Lower lobe of right lung (tissue), 2 donors: ENCODE measurements at regions not wholly inside any gene's neighbourhood (a gene's known extent, or its start where the extent isn't known, plus 50 kb on each side); places are given as distances from the start of the nearest gene placed in this dataset.

Experiments
- ATAC-seq, 2 donors: fragments of 200-7000 bp; cut with Tn5 transposase; one replicate each; pipeline ENCODE4 v1.9.1; 2020 to 2022; ENCODE audit warnings: mild to moderate bottlenecking in 2 of 2, moderate library complexity in 2 of 2
- DNase-seq: peaks from one replicate; pipeline ENCODE4 v3.0.0-alpha.2; 2020
- H3K27ac ChIP-seq: fragments of 200-600 bp; one replicate; pipeline ENCODE4 v1.8.0; 2022
- H3K27me3 ChIP-seq: fragments of 200-600 bp; one replicate; pipeline ENCODE4 v1.8.0; 2022; ENCODE audit warnings: low read depth
- H3K36me3 ChIP-seq: fragments of 200-600 bp; one replicate; pipeline ENCODE4 v1.8.0; 2022; ENCODE audit warnings: mild to moderate bottlenecking
- H3K4me1 ChIP-seq: fragments of 200-600 bp; one replicate; pipeline ENCODE4 v1.8.0; 2022
- H3K4me3 ChIP-seq: fragments of 200-600 bp; one replicate; pipeline ENCODE4 v1.8.0; 2022; ENCODE audit warnings: mild to moderate bottlenecking
- H3K9me3 ChIP-seq: fragments of 200-600 bp; one replicate; pipeline ENCODE4 v1.8.0; 2022
- intact Hi-C: fragments of 100-400 bp; cut with DNase I; formaldehyde crosslinking; loops from one replicate; pipeline ENCODE4 v1.11.0; 2022
- TF ChIP-seq, protein P1 (sequence below): fragments of 200-600 bp; IDR thresholded peaks from one replicate; pipeline ENCODE4 v1.8.0; 2022; ENCODE audit warnings: antibody characterized with exemption, mild to moderate bottlenecking
- donor health status: DM: no; HTN: yes; CAD: no; lungs with severe emphysema.

DNA sequence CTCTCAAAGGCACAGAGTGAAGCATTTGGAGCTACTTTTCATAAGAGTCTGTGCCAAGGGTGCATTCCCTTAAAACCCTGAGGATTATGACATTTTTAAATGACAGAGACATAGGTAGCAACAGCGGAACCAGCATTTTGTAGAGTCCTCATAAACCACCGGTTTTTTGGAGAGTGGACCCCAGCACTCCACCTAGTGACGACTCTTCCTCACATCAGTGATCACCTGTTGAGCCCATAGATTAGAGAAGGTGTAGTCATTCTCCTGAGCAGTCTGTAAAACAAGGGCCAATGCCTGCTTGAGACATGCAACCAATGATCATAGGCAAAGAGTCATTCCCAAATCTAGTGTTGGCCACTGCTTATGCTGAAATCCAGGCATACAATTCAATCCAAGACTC lies 399.1 kb downstream of the GXYLT1 start:
- TF ChIP-seq, protein P1, sequence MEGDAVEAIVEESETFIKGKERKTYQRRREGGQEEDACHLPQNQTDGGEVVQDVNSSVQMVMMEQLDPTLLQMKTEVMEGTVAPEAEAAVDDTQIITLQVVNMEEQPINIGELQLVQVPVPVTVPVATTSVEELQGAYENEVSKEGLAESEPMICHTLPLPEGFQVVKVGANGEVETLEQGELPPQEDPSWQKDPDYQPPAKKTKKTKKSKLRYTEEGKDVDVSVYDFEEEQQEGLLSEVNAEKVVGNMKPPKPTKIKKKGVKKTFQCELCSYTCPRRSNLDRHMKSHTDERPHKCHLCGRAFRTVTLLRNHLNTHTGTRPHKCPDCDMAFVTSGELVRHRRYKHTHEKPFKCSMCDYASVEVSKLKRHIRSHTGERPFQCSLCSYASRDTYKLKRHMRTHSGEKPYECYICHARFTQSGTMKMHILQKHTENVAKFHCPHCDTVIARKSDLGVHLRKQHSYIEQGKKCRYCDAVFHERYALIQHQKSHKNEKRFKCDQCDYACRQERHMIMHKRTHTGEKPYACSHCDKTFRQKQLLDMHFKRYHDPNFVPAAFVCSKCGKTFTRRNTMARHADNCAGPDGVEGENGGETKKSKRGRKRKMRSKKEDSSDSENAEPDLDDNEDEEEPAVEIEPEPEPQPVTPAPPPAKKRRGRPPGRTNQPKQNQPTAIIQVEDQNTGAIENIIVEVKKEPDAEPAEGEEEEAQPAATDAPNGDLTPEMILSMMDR = no peak
- DNase-seq (no peak), ATAC-seq (no peak)
- Histone ChIP-seq H3K4me3 (no peak overlapping the region), H3K27me3 (no peaks in the 10 kb centered on the region), H3K36me3 (no peaks in the 10 kb centered on the region), H3K27ac (no peak overlapping the region), H3K9me3 (no peaks in the 10 kb centered on the region), H3K4me1 (no peaks in the 10 kb centered on the region)
- intact Hi-C loops = no loop called here

DNA sequence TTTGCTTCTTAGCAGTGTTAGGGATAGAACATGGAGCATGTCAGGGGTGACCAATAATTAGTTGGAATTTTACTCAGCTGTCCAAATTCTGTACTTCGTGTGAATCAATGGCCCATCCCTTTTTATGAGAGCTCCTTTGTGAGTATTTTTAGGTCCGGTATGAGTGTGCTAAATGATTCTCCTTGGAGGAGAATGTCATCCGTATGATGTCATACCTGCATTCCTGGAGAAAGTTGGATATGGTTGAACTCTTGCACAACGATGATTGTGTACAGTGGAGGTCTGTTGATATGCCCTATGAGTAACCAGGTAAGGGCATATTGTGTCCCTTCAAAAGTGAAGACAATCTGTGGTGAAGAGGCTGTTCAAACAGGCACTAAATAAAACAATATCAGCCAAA lies 400.8 kb downstream of the GXYLT1 start:
- Histone ChIP-seq H3K27ac (no peak overlapping the region), H3K4me3 (no peak overlapping the region), H3K9me3 (no peaks in the 10 kb centered on the region), H3K36me3 (no peaks in the 10 kb centered on the region), H3K27me3 (no peaks in the 10 kb centered on the region), H3K4me1 (no peaks in the 10 kb centered on the region)
- ATAC-seq = no peak
- TF ChIP-seq, protein P1 = no peak
- DNase-seq = no peak
- intact Hi-C loops = no loop called here

DNA sequence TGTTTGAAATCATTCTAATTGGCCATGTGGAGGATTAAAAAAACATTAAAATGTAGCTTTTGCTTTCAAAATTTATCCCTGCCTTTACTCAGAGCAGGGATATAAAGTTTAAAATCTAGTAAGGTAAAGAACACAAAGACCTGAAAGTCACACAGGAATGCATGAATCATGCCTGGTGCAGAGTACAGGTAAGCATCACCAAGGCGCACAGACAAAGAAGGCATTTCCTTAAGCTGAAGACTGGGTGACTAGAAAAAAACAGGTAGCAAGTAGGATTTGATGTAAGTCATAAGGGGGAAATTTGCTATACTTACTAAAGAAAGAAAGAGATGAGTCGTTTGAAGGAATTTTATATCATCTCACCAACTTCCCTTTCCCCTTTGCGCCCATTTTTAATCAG lies 405.6 kb downstream of the GXYLT1 start:
- intact Hi-C loops = no loop called here
- ATAC-seq = no peak
- no peak for DNase-seq
- H3K4me1 ChIP-seq = no peaks in the 10 kb centered on the region
- no peaks in the 10 kb centered on the region for H3K36me3 ChIP-seq
- no peaks in the 10 kb centered on the region for H3K27me3 ChIP-seq
- TF ChIP-seq, protein P1 = no peak
- H3K4me3 ChIP-seq = no peak overlapping the region
- H3K27ac ChIP-seq = no peak overlapping the region
- H3K9me3 ChIP-seq = no peaks in the 10 kb centered on the region

DNA sequence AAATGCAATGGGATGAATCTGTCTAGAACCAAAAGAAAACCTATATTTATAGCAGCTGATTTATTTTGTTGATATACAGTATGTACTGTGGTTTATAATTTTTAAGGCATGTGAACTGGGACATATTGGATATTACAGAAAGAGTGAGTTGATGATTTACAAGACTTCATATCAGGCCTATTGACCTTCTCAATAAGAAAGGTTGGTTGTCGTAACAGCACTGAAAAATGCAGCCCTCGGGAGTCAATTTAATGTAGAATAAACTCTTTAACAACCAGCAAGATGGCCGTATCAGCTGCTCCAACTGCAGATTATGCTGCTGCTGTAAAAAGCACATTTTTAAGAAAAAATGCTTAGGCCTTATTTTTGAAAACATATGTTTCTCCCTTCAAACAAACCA lies 407.3 kb downstream of the GXYLT1 start:
- ATAC-seq = no peak
- Histone ChIP-seq H3K36me3 (no peaks in the 10 kb centered on the region), H3K4me3 (no peak overlapping the region), H3K4me1 (no peaks in the 10 kb centered on the region), H3K9me3 (no peaks in the 10 kb centered on the region), H3K27ac (no peak overlapping the region), H3K27me3 (no peaks in the 10 kb centered on the region)
- intact Hi-C loops = no loop called here
- TF ChIP-seq, protein P1 = no peak
- DNase-seq = no peak

GRCh38 chr12:41736436-41736835 lies 408.2 kb downstream of the GXYLT1 start:
- DNase-seq (no peak), ATAC-seq (no peak)
- TF ChIP-seq, protein P1 = no peak
- intact Hi-C loops = no loop called here
- Histone ChIP-seq H3K27me3 (no peaks in the 10 kb centered on the region), H3K4me3 (no peak overlapping the region), H3K4me1 (no peaks in the 10 kb centered on the region), H3K36me3 (no peaks in the 10 kb centered on the region), H3K9me3 (no peaks in the 10 kb centered on the region), H3K27ac (no peak overlapping the region)

GRCh38 chr12:41731691-41732090 lies 413.0 kb downstream of the GXYLT1 start:
- Histone ChIP-seq H3K4me3 (no peak overlapping the region), H3K36me3 (no peaks in the 10 kb centered on the region), H3K9me3 (no peaks in the 10 kb centered on the region), H3K27me3 (no peaks in the 10 kb centered on the region), H3K27ac (no peak overlapping the region), H3K4me1 (no peaks in the 10 kb centered on the region)
- DNase-seq (no peak), ATAC-seq (no peak)
- intact Hi-C loops = no loop called here
- TF ChIP-seq, protein P1 = no peak
